ENCODE measurements at regions not wholly inside any gene's neighbourhood (a gene's known extent, or its start where the extent isn't known, plus 50 kb on each side); places are given as distances from the start of the nearest gene placed in this dataset.

- DNase-seq, result no peak
Measured at GRCh38 chr4:100839712-100840111, 321.9 kb upstream of the EMCN start.

- DNase-seq, result no peak
Measured at GRCh38 chr4:100838286-100838685, 320.5 kb upstream of the EMCN start.

- no peak for DNase-seq
Measured at GRCh38 chr4:100836929-100837328, 319.1 kb upstream of the EMCN start.

GRCh38 chr4:100834616-100835015, 316.8 kb upstream of the EMCN start:
- no peak for DNase-seq

- DNase-seq, result no peak
Measured at GRCh38 chr4:100833906-100834305, 316.1 kb upstream of the EMCN start.

GRCh38 chr4:100828986-100829685, 311.3 kb upstream of the EMCN start:
- DNase-seq, result no peak

- no peak for DNase-seq
Measured at GRCh38 chr4:100828364-100828763, 310.5 kb upstream of the EMCN start.

- no peak for DNase-seq
Measured at GRCh38 chr4:100827756-100828155, 309.9 kb upstream of the EMCN start.

- no peak for DNase-seq
Measured at GRCh38 chr4:100826808-100827548, 309.2 kb upstream of the EMCN start.

- DNase-seq, result no peak
Measured at GRCh38 chr4:100826067-100826466, 308.2 kb upstream of the EMCN start.

- no peak for DNase-seq
Measured at GRCh38 chr4:100823993-100824323, 306.1 kb upstream of the EMCN start.

GRCh38 chr4:100823066-100823992, 305.5 kb upstream of the EMCN start:
- no peak for DNase-seq

- no peak for DNase-seq
Measured at GRCh38 chr4:100820249-100820648, 302.4 kb upstream of the EMCN start.

- DNase-seq, result no peak
Measured at GRCh38 chr4:100819505-100819904, 301.7 kb upstream of the EMCN start.

- no peak for DNase-seq
Measured at GRCh38 chr4:100816436-100817045, 298.7 kb upstream of the EMCN start.

- no peak for DNase-seq
Measured at GRCh38 chr4:100811046-100811445, 293.2 kb upstream of the EMCN start.

- DNase-seq, result no peak
Measured at GRCh38 chr4:100809506-100809905, 291.7 kb upstream of the EMCN start.

GRCh38 chr4:100806988-100807387, 289.2 kb upstream of the EMCN start:
- no peak for DNase-seq

- DNase-seq, result no peak
Measured at GRCh38 chr4:100805538-100805937, 287.7 kb upstream of the EMCN start.

- no peak for DNase-seq
Measured at GRCh38 chr4:100804576-100805360, 286.9 kb upstream of the EMCN start.

- no peak for DNase-seq
Measured at GRCh38 chr4:100803751-100804150, 285.9 kb upstream of the EMCN start.

Data from NCI-H2081 (cell line).